ENCODE measurements at regions not wholly inside any gene's neighbourhood (a gene's known extent, or its start where the extent isn't known, plus 50 kb on each side); places are given as distances from the start of the nearest gene placed in this dataset.

DNA sequence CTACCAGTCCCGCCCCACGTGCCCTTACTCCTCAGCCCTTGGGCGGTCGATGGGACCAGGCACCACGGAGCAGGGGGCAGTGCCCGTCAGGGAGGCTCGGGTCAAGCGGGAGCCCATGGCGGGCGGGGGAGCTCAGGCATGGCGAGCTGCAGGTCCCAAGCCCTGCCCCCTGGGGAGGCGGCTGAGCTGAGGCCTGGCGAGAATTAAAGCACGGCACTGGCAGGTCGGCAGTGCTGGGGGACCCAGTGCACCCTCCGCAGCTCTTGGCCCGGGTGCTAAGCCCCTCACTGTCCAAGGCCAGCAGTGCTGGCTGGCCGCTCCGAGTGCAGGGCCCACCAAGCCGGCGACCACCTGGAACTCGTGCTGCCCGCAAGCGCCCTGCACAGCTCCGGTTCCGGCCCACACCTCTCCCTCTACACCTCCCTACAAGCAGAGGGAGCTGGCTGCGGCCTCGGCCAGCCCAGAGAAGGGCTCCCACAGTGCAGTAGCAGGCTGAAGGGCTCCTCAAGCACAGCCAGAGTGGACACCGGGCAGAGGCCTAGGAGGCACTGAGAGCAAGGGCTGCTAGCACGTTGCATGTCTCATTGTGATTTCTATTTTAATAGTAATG, 166.8 kb upstream of the FMN2 start:
- DNase-seq (ENCODE audit: low read depth), result no peak

DNA sequence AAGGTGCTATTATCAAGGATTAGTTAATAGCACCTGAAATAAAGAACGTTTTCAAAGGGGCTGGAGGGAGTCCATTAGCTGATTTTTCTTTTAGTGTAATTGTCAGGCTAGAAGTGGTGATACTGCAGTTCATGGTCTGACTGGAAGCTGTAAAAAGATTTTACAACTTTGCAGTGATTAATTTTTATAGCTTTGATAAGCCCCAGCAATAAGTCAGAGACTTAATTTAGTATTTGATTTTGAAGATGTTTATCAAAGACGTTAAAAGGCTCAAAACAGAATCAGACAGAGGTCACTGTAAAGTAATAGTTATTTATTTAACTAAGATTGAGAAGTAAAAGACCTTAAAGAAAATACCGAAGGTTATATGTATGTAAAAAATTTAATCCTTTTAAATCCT, 165.5 kb upstream of the FMN2 start:
- DNase-seq (ENCODE audit: low read depth), result no peak

DNA sequence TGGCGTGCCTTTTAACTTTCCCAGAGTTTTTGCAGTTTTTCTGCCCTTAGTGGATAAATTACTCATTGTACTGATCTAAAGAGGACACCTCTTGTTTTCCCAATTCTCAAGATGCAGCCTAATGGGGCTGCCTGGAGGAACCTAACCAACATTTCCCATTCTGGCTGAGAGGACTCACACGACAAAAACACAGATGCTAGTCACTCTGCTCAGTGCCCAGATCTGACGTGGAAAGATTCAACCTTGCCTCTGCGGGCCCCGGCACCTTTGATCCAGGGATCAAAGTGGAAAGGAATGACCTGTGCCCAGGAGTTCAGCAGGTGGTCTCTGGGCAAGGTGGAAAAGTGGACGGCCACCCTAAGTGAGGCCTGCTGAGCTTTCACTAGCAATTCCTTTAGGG, 162.4 kb upstream of the FMN2 start:
- DNase-seq (ENCODE audit: low read depth), result no peak

DNA sequence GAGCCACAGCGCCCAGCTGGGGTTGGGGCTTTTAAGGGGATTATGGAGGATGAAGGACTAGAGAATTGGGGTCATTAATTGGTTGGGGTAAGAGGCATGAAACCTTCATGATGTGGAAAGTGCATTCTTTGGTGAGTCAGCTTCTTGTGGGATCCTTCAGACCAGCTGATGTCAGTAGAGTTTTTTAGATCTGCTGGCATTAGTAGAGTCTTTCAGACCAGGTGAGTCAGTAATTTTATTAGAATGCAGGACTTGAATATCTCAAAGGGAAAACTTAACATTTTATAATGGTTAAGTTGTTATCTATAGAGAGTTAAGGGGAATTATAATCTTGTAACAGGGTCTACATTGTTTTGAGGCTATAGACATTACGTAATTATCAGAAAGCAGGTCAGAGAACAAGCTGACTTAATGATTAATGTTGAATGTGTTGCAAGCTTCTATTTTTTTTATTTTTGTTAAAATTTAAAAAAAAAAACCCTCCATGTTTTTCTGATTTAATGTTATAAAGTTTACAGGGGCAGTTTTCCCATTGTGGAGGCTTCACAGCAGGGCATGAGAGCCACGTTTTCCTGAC, 160.9 kb upstream of the FMN2 start:
- no peak for DNase-seq (ENCODE audit: low read depth)

DNA sequence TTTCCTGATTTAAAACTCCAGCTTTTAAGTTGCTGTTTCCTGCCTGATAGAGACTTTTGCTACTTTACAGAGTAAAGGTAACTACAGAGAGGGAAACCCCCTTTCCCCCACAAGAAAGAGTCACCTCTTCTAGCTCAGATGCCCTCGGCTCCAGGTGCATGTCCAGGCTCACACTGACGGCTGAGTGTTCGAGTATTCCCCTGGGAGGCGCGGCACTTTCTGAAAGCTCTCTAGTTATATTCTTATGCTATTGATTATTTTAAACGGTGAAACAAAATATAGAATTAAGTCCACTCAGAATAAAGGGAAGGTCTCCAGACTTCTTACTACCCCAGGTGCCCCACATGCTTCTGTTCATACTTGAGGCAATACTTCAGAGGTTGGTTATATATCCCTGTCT, 160.3 kb upstream of the FMN2 start:
- no peak for DNase-seq (ENCODE audit: low read depth)

DNA sequence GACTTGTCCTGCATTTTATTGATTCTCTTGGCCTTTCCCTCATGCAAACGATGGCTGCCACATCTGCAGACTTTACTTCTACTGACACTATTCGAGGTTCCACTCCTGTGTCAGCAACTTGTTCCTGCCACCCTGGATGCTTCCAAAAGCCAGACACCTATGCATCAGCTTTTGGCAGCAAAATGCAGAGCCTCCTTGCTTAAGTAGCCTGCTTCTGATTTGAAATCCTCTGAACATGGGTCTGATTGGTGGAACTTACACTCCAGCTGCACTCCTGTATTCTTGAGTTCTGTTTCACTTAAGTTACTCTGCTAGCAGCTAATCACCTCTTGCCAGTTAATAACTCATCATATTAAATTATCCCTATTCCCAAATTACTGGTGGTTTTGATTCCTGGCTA, 152.1 kb upstream of the FMN2 start:
- no peak for DNase-seq (ENCODE audit: low read depth)

DNA sequence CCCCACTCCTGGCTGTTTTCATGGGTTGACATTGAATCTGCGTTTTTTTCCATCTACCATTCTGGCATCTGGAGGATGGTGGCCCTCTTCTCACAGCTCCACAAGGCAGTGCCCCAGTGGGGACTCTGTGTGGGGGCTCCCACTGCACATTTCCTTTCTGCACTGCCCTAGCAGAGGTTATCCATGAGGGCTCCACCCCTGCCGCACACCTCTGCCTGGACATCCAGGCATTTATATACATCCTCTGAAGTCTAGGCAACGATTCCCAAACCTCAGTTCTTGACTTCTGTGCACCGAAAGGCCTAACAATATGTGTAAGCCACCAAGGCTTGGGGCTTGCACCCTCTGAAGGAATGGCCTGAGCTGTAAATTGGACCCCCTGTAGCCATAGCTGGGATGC, 147.9 kb upstream of the FMN2 start:
- DNase-seq (ENCODE audit: low read depth), result no peak

DNA sequence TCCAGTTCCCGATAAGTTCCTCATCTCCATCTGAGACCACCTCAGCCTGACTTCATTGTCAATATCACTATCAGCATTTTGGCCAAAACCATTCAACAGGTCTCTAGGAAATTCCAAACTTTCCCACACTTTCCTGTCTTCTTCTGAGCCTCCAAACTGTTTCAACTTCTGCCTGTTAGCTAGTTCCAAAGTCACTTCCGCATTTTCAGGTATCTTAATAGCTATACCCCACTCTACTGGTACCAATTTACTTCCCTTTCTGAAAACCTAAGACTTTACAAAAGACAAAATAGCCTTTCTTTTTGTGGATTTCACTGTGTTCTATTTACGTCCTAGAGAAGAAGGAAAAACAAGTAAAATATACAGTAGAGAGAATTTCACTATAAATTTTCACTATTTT, 147.0 kb upstream of the FMN2 start:
- no peak for DNase-seq (ENCODE audit: low read depth)

DNA sequence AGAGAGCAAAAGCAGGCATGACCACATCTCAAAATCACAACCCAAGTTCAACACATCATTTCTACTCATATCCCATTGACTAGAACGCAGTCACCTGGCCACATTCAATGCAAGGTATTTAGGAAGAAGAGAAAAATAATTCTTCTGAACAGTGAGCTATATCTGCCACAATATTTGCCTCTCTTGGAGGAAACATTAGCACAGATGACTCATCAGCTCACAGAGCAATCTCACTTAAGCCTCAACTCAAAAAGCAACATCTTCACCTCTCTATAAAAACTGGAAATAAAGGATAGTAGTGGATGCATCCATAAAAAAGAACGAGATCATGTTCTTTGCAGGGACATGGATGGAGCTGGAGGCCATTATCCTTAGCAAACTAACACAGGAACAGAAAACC, 143.9 kb upstream of the FMN2 start:
- no peak for DNase-seq (ENCODE audit: low read depth)

DNA sequence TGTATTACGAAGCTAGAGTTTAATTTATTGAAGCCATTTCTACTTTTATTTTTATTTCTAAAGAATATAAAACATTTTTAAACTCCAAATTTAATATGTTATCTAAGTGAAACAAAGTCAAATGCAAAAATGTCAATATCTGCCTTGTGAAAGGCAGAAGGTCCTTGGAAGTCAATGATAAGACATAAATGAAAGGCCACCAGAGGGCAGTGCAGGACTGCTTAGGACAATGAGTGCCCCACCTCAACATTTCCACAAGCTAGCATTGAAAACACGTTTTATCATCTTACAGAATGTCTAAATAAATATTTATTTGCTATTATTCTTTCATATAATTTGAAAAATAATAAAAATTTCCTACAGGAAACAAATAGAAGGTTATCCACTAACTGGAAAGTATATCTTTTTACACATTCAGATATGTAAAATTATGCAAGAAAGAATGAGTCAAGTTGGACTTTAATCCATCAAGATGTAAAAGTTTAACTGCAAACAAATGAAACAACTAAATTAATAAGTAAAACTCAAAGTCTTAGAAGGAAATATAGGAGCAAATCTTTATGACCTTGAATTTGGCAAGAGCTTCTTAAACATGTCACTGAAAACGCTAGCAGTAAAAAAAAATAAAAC, 140.1 kb upstream of the FMN2 start:
- DNase-seq (ENCODE audit: low read depth), result peak; percentile 22

DNA sequence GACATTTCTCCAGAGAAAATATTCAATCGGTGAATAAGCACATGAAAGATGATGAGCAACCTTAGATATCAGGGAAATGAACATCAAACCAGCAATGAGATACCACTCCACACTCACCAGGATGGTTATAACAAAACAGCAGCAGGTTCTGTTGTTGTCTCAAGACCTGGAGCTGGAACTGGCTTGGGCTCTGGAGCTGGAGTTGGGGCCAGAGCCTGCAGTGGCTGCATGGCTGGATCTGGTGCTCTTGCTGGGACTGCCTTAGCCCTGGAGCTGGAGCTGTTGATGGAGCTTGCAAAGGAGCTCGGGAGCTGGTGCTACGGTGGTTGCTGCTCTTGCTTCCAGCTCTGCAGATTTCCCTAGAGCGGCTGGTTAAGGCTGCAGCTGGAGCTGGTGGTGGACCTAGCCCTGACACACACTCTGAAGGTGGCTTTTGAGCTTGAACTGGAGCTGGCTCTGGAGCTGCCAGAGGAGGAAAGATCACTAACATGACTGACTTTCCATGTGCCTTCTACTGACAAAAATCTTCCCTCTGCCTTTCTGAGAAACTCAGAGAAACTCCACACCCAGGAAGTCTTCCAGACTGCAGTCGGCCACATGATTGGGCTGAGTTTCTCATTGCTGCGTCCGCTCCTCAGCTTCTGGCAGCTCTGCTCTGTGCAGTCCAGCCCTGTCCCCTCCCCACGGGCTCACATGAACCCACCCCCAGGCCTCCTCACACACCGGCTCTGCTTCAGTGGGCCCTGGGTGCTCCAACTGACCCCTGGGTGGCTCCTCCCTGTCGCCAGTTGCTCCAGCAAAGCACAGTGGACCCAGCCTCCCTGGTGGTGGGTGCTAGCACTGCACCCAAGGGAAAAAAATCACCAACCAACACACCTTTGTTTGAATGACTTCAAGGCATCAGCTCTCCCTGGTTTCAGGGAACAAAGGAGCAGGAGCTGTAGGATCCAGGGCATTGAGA, 139.1 kb upstream of the FMN2 start:
- DNase-seq (ENCODE audit: low read depth), result no peak

DNA sequence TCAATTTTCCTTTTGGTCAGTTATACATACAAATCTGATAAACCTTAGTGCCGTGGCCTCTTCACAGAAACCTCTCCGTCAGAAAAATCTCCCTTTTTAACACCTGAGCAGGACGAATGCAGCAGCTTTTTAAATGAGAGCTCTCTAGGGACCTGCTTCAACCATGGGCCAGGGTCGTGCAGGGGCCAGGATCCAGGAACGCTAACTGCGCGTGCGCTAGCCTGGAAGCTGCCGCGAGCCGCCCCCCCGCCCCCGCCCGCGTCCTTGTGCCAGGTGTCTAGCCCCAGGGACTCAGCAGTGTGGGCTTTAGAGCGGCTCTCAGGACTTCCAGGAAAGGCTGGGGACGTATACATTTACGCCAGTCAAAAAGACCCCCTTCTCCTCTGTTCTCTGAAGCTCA, 136.8 kb upstream of the FMN2 start:
- DNase-seq (ENCODE audit: low read depth), result no peak

DNA sequence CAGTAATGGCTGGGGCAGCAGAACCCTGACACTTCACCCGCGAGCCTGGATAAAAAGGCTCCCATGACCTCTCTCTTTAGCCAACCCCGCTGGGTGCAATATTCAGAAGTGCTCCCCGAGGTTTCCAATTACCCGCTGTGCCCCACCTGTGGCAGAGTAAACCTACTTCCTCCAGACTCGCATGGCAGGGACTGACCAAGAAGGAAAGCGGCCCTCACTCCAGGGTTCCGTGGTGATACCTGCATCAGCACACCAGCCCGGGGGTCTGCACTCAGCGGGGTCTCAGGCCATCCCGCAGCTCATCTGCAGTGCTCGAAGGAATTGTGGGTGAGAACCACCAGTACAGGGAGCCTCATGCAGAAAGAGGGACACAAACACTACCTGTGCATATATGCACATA, 136.3 kb upstream of the FMN2 start:
- no peak for DNase-seq (ENCODE audit: low read depth)

DNA sequence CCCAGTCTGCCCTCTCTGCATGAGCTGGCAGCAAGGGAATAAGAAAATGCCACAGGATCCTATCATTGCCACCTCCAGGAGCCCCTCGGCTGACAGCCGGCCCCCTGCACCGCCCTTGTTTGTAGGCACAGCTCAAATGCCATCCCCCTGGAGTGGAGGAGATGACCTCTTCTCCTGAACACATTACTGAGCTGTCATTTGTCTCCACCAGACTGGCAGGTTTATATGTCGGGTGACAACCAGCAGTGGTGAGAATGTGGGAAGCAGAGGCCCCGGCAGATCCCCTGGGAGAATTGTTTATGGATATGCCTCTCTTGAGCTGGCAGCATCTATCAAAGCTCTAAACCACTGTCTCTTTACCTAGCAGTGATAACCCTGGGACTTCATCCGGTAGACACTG, 135.4 kb upstream of the FMN2 start:
- no peak for DNase-seq (ENCODE audit: low read depth)

DNA sequence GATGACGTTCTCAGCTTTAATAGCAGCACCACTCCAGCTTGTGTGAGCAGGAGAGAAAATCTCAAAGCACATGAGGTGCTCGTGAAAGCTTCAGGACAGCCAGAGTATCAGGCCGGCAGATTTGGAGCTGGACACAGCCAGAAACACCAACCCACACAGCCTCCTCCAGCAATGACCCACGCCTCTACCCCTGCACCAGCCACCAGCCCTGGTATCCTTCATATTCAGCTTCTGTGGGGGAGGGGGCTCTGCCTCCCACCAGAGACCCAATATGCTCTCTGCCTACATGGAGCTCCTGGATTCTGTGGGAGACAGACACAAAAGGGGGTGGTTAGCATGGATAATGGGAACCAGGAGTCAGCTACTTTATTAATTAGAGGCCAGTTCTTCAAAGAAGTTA, 133.6 kb upstream of the FMN2 start:
- no peak for DNase-seq (ENCODE audit: low read depth)

DNA sequence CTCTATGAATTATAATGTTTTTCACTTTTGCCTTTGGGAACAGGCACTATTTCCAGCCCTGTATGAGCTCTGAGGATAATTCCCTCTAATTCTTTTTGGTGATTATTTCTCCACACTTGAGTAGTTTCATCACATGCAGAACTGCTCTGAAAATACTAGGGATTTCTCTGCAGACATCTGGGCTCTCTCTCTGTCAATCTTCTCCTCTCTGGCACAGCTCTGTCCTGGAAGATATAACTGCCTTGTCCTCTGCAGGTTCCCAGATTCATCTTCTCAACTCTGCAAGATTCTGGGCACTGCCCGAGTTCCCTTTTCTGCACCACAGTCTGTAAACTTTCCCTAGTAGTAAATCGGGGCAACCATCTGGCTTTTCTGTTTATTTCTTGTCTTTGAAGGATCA, 131.3 kb upstream of the FMN2 start:
- no peak for DNase-seq (ENCODE audit: low read depth)

DNA sequence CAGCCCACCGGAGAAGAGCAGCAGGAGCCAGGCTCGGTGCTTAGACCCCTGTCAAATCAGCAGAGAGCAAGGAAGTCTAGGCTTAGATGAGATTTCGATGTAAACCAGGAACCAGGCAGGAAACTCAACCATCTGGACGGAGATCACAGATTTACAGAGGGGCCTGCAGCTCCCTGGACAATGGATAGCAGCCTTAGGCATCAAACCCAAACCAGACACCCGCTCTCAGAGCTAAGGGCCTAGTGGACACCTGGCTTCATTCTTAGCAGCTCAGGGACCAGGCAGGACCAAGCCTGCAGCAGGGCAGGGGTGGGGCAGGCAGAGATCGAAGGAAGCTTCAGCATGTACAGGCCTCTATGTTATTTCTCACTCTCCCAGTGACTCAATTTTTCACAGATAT, 127.8 kb upstream of the FMN2 start:
- DNase-seq (ENCODE audit: low read depth), result no peak

DNA sequence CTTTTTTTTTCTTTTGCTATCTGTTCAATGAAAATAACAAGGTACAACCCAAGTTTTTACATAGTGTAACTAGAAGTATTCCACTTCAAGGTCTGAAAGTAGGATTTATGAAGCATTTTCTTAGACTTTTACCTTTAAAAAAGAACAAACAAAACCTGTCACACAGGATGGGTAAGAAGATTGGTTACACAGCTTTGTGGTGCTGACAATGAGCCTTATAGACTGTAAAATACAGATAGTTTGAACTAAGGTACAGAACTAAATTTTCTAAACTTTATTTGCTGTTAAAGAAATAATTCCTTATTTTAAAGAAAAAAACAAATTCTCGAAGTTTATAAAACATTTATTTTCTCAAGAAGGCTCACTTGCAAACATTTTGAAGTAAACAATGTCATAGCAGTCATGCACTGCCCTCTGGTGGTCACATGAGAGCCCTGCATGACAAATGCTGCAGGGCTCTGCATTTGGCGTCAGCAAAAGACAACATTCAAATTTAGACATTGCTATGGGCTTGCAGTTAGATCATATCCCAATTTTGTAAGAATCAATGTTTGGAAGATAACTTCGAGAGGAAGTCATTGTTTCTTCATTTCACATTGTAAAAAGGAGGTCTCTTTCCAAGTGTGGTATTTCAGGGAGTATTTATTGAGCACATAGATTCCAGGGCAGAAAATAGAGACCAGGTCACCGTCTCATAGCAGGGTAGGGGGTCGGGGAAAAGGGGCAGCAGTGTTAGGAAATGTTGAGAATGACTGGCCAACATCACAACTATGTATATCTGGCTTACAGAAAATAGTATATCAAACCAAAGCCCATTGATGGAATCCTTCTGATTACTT, 115.3 kb upstream of the FMN2 start:
- DNase-seq (ENCODE audit: low read depth), result peak; percentile 13

DNA sequence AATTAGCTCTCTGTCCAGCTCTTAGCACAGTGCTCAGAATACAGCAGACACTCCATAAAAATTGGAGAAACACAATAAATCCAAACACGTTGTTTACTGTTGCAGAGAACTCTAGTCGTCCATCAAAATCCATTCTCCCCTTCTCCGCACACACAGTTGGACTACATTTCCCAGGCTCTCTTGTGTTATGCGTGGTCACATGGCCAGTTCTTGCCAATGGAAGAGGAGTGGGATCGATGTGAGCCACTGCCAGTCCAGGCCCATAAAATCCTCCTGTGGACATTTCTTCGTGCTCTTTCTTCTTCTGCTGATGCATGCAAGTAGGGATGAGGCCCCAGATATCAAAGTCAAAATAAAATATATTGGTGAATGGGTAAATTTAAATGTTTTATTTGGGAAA, 114.3 kb upstream of the FMN2 start:
- no peak for DNase-seq (ENCODE audit: low read depth)

DNA sequence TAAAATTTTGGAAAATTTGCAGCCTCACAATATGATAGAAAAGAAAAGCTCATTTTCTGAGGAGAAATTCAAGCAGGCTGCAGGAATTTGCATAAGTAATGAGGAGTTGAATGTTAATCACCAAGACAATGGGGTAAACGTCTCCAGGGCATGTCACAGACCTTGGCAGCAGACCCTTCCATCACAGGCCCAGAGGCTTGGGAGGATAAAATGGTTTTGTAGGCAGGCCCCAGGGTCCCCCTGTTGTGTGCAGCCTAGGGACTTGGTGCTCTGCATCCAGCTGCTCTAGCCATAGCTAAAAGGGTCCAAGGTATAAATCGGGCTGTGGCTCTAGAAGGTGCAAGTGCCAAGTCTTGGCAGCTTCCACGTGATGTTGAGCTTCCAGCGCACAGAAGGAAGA, 112.2 kb upstream of the FMN2 start:
- DNase-seq (ENCODE audit: low read depth), result no peak

DNA sequence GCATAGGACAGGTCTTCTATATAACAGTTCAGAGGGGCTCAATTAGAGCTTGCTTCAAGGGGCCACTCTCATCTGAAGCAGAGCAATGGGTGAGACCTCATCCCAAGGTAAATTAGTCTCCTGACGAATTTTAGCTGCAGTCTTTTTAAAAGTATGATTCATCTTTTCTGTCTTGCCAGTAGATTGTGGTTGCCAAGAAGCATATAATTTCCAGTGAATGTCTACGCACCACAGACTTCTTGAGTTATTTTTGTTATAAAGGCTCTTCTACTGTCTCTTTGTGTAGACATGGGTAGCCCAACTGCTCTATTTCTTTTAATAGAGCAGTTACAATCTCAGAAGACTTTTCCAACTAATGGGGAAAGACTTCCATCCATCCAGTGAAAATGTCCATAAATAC, 108.9 kb upstream of the FMN2 start:
- DNase-seq (ENCODE audit: low read depth), result no peak

DNA sequence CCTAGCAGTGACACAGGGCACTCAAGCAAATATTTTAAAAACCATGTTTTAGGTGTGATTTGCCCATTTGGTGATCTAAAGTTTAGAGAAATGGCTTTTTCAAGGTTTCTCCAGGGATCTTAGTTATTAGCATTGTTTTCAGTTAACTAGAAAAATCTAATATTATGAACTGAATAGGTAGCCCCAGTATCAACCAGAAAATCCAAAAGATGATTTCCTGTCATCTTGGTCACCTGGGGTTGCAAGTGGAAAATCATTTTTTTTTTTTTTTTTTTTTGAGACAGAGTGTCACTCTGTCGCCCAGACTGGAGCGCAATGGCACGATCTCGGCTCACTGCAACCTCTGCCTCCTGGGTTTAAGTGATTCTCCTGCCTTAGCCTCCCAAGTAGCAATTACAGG, 106.6 kb upstream of the FMN2 start:
- DNase-seq (ENCODE audit: low read depth), result no peak

Data from stimulated activated CD8-positive, alpha-beta memory T cell treated with anti-CD3 and anti-CD28 coated beads, Interleukin-4, amount 100 ng/mL, for 24 hours (primary cell).